ENCODE measurements at regions not wholly inside any gene's neighbourhood (a gene's known extent, or its start where the extent isn't known, plus 50 kb on each side); places are given as distances from the start of the nearest gene placed in this dataset.

- TF ChIP-seq CTCF (IDR thresholded peaks at IDR 0.05; ENCODE audit: control insufficient read depth, extremely low read depth, insufficient read depth): no peak
- H3K4me3 ChIP-seq (ENCODE audit: low read depth, low read length): no peak overlapping the region
- no peak for DNase-seq (ENCODE audit: low read depth)
Observed at GRCh38 chr11:43034341-43034740, 277.5 kb upstream of the API5 start.

- DNase-seq (ENCODE audit: low read depth): no peak
- H3K4me3 ChIP-seq (ENCODE audit: low read depth, low read length): no peak overlapping the region
Observed at GRCh38 chr11:43035086-43035485, 276.7 kb upstream of the API5 start.

GRCh38 chr11:43053638-43054412 is 258.0 kb upstream of the API5 start:
- DNase-seq (ENCODE audit: low read depth): no peak
- H3K4me3 ChIP-seq (ENCODE audit: low read depth, low read length): no peak overlapping the region
- TF ChIP-seq CTCF (IDR thresholded peaks at IDR 0.05; ENCODE audit: control insufficient read depth, extremely low read depth, insufficient read depth): no peak

More at GRCh38 chr11:43035086-43035485, 276.7 kb upstream of the API5 start:
- no peak for TF ChIP-seq CTCF (IDR thresholded peaks at IDR 0.05; ENCODE audit: control insufficient read depth, extremely low read depth, insufficient read depth)

GRCh38 chr11:43067681-43068080 is 244.1 kb upstream of the API5 start:
- H3K4me3 ChIP-seq (ENCODE audit: low read depth, low read length): no peak overlapping the region
- no peak for TF ChIP-seq CTCF (IDR thresholded peaks at IDR 0.05; ENCODE audit: control insufficient read depth, extremely low read depth, insufficient read depth)
- no peak for DNase-seq (ENCODE audit: low read depth)

- TF ChIP-seq CTCF (IDR thresholded peaks at IDR 0.05; ENCODE audit: control insufficient read depth, extremely low read depth, insufficient read depth): no peak
Observed at GRCh38 chr11:43071338-43071737, 240.5 kb upstream of the API5 start.

GRCh38 chr11:43072096-43072495 is 239.7 kb upstream of the API5 start:
- no peak for DNase-seq (ENCODE audit: low read depth)
- H3K4me3 ChIP-seq (ENCODE audit: low read depth, low read length): no peak overlapping the region
- no peak for TF ChIP-seq CTCF (IDR thresholded peaks at IDR 0.05; ENCODE audit: control insufficient read depth, extremely low read depth, insufficient read depth)

More at GRCh38 chr11:43071338-43071737, 240.5 kb upstream of the API5 start:
- DNase-seq (ENCODE audit: low read depth): no peak
- H3K4me3 ChIP-seq (ENCODE audit: low read depth, low read length): no peak overlapping the region

GRCh38 chr11:43072911-43073310 is 238.9 kb upstream of the API5 start:
- H3K4me3 ChIP-seq (ENCODE audit: low read depth, low read length): no peak overlapping the region
- peak; percentile 33 for DNase-seq (ENCODE audit: low read depth)
- TF ChIP-seq CTCF (IDR thresholded peaks at IDR 0.05; ENCODE audit: control insufficient read depth, extremely low read depth, insufficient read depth): no peak
